GM21717 (cell line): ENCODE measurements at regions not wholly inside any gene's neighbourhood (a gene's known extent, or its start where the extent isn't known, plus 50 kb on each side); places are given as distances from the start of the nearest gene placed in this dataset.

Experiments
- ATAC-seq: cut with Tn5 transposase; IDR thresholded peaks from one replicate; pipeline ENCODE4 v1.9.1; 2021; ENCODE audit warnings: mild to moderate bottlenecking, moderate library complexity; ENCODE audit not compliant: unreplicated experiment

DNA sequence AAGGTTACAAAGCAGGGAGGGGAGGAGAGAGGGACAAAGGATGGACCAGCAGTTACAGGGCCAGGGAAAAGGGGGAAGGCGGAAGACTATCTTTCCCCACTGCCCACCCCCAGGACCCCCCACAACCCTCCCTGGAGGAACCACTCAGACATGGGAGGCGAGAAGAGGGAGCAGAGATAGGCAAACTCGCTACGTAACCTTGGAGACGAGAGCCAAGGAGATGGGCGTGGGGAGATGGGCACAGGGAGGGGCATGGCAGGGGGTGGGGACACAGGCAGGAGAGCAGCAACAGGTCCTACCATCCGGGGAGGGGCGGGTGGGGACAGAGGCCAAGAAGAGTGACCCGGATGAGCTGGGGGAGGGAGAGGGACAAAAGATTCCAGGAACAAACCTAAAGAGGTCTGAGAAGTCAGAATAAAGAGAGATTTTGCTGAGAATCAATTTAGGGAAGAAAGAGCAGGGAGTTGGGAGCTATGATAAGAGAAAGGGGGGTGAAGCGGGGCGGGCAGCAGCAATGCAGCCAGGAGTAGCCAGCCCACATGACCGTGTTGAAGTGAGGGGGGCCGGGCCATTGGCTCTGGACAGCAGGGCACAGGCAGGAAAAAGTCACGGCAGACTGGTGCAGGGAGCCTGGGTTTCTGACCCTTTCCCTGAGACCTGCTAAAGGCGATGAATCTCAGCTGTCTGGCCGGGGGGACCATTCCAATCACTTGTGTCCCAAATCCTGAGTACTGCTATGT, 128.4 kb downstream of the BUD13 start:
- ATAC-seq: no peak

DNA sequence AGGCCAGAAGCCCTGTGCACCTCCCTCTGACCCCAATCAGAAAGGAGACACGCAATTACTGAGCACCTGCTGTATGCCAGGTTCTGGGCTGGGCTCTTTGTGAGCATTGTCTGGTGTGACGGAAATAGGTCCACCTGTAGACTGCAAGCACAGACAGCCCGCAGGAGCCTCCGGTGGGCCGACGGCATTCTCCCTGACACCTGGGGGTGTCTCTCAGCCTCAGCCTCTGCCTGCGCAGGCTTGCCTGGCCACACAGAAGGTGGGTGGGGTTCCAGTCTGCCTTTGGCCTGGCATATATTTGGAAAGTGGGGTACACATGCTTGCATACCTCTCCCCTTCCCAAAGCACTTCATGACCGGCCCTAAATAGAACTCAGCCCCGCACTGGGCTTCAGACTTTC, 129.3 kb downstream of the BUD13 start:
- no peak for ATAC-seq

- no peak for ATAC-seq
Observed at GRCh38 chr11:116642902-116643301, 129.9 kb downstream of the BUD13 start.

DNA sequence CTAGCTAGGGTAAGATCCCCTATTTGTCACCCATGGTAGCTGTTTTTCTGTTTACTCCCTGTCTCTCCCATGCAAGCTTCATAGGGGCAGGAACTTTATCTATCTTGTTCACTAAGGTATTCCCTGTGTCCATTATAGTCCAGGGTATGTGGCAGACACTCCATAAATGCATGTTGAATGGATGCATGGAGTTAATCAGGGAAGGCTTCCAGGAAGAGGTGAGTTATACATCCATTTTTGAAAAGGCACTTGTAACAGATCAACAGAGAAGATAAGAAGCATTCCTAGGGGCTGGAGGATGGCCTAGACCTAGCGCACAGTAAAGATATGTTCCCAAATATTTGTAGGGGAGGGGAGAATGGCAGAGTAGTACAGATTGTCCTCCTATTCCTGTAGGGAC, 130.3 kb downstream of the BUD13 start:
- no peak for ATAC-seq

- no peak for ATAC-seq
Observed at GRCh38 chr11:116641561-116642045, 131.2 kb downstream of the BUD13 start.

- ATAC-seq: no peak
Observed at GRCh38 chr11:116640641-116641402, 132.0 kb downstream of the BUD13 start.

DNA sequence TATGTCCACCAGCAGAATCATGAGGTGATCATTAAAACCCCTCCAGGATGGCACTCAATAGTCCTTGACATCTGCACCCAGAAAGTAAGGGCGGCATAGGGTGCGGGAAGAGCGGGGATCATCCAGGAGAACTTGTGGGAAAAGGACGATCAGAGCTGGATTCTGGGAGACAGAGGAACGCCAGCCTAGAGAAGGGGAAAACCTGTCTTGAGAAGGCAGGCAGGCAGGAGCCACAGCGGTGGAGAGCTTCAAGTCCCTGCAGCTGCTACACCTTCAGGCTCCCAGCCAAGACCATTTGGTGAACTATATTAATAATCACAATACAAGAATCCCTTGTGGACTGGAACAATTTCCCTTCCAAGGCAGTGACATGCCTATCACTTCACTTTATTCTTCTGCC, 134.3 kb downstream of the BUD13 start:
- no peak for ATAC-seq

- no peak for ATAC-seq
Observed at GRCh38 chr11:116637766-116638165, 135.0 kb downstream of the BUD13 start.

DNA sequence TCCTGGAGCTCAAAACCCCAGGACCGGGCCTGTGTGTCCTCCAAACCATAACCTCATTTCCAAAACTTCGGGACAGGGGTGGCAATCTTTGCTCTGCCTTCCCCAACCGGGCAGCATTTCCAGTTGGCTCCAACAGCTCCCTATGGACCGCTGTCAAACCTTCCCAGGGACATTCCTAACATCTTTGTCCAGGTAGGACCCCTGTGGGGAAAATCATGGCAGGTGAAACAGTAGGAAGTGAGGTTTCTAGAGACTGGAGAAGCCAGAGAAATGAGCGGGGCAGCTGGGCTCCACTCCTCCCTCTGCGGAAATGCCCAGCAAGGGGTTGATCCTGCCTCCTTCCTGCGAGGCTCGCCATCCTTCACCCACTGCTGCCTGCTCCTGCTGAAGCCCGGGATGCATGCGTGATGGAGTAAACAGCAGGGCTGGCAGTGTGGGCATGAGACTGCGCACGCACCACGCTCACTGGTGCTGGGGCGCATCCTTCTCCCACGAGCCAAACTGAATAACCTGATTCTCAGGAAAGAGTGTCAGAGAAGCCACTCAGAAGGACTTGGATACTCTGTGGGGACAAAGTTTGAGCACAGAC, 136.4 kb downstream of the BUD13 start:
- no peak for ATAC-seq

GRCh38 chr11:116631201-116631600, 141.6 kb downstream of the BUD13 start:
- ATAC-seq: no peak

GRCh38 chr11:116618461-116618860, 154.3 kb downstream of the BUD13 start:
- no peak for ATAC-seq

- no peak for ATAC-seq
Observed at GRCh38 chr11:116615211-116615865, 157.4 kb downstream of the BUD13 start.

- no peak for ATAC-seq
Observed at GRCh38 chr11:116614306-116615210, 158.2 kb downstream of the BUD13 start.

- no peak for ATAC-seq
Observed at GRCh38 chr11:116613206-116613875, 159.4 kb downstream of the BUD13 start.

- ATAC-seq: no peak
Observed at GRCh38 chr11:116611998-116612620, 160.7 kb downstream of the BUD13 start.

GRCh38 chr11:116610190-116610589, 162.6 kb downstream of the BUD13 start:
- ATAC-seq: no peak

DNA sequence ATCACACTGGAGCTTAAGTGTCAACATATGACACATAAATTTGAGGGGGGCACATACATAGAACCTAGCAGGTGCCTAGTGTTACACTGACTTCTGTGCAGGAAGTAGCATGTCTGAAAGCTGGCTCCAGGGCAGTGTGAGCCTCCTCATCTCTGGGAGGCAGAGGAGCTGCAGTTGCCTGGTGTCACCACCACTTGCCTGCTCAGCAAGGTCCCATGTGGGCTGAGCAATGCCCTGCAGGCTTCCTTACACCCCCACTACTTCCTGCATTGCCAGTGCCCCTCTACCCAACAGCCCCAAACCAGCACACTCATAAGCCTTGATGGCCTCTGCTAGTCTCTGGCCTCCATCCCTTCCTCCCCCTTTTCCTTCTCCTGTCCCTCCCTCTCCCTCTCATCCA, 165.8 kb downstream of the BUD13 start:
- ATAC-seq: no peak

GRCh38 chr11:116605543-116606459, 167.0 kb downstream of the BUD13 start:
- no peak for ATAC-seq
